ENCODE measurements at regions not wholly inside any gene's neighbourhood (a gene's known extent, or its start where the extent isn't known, plus 50 kb on each side); places are given as distances from the start of the nearest gene placed in this dataset.
"Not testable (repeated sequence)": the region's sequence is repeated elsewhere in the genome, so short reads cannot be mapped to it uniquely, and the experiment has no call there.

- no peak for DNase-seq (ENCODE audit: low read depth)
These were observed 109.6 kb upstream of the TOPAZ1 start for GRCh38 chr3:44132061-44132460.

- DNase-seq (ENCODE audit: low read depth): no peak
These were observed 109.1 kb upstream of the TOPAZ1 start for GRCh38 chr3:44132593-44132992.

- DNase-seq (ENCODE audit: low read depth): no peak
These were observed 105.3 kb upstream of the TOPAZ1 start for GRCh38 chr3:44136421-44136820.

GRCh38 chr3:44146073-44146472 is 95.6 kb upstream of the TOPAZ1 start:
- DNase-seq (ENCODE audit: low read depth): no peak

GRCh38 chr3:44159696-44160300 is 81.9 kb upstream of the TOPAZ1 start:
- no peak for DNase-seq (ENCODE audit: low read depth)

GRCh38 chr3:44160818-44161217 is 80.9 kb upstream of the TOPAZ1 start:
- no peak for DNase-seq (ENCODE audit: low read depth)

- no peak for DNase-seq (ENCODE audit: low read depth)
These were observed 69.8 kb upstream of the TOPAZ1 start for GRCh38 chr3:44171891-44172290.

- DNase-seq (ENCODE audit: low read depth): not testable (repeated sequence)
These were observed 69.0 kb upstream of the TOPAZ1 start for GRCh38 chr3:44172701-44173100.

- DNase-seq (ENCODE audit: low read depth): no peak
These were observed 68.4 kb upstream of the TOPAZ1 start for GRCh38 chr3:44173263-44173662.

GRCh38 chr3:44175070-44175469 is 66.6 kb upstream of the TOPAZ1 start:
- DNase-seq (ENCODE audit: low read depth): no peak

- no peak for DNase-seq (ENCODE audit: low read depth)
These were observed 62.4 kb upstream of the TOPAZ1 start for GRCh38 chr3:44179246-44179645.

- peak; percentile 14 for DNase-seq (ENCODE audit: low read depth)
These were observed 57.2 kb upstream of the TOPAZ1 start for GRCh38 chr3:44184319-44184953.

- no peak for DNase-seq (ENCODE audit: low read depth)
These were observed 56.2 kb upstream of the TOPAZ1 start for GRCh38 chr3:44185396-44185915.

GRCh38 chr3:44186111-44186672 is 55.5 kb upstream of the TOPAZ1 start:
- no peak for DNase-seq (ENCODE audit: low read depth)

GRCh38 chr3:44186712-44187111 is 55.0 kb upstream of the TOPAZ1 start:
- DNase-seq (ENCODE audit: low read depth): no peak

Data from fibroblast of gingiva (primary cell).